ENCODE measurements at regions not wholly inside any gene's neighbourhood (a gene's known extent, or its start where the extent isn't known, plus 50 kb on each side); places are given as distances from the start of the nearest gene placed in this dataset.
A peak's percentile ranks its signal among the peaks of the same experiment; 100 is the strongest.
"Not testable (repeated sequence)": the region's sequence is repeated elsewhere in the genome, so short reads cannot be mapped to it uniquely, and the experiment has no call there.

GRCh38 chr20:30295967-30296366 is 961.5 kb upstream of the DEFB115 start:
- not testable (repeated sequence) for DNase-seq (ENCODE audit: low read depth)

GRCh38 chr20:30297878-30298595 is 959.4 kb upstream of the DEFB115 start:
- DNase-seq (ENCODE audit: low read depth), result not testable (repeated sequence)

GRCh38 chr20:30300220-30300642 is 957.2 kb upstream of the DEFB115 start:
- DNase-seq (ENCODE audit: low read depth), result not testable (repeated sequence)

- DNase-seq (ENCODE audit: low read depth), result not testable (repeated sequence)
Measured at GRCh38 chr20:30302786-30303185, 954.7 kb upstream of the DEFB115 start.

- not testable (repeated sequence) for DNase-seq (ENCODE audit: low read depth)
Measured at GRCh38 chr20:30309938-30310337, 947.5 kb upstream of the DEFB115 start.

- DNase-seq (ENCODE audit: low read depth), result not testable (repeated sequence)
Measured at GRCh38 chr20:30310385-30310784, 947.1 kb upstream of the DEFB115 start.

GRCh38 chr20:30312220-30312619 is 945.2 kb upstream of the DEFB115 start:
- not testable (repeated sequence) for DNase-seq (ENCODE audit: low read depth)

GRCh38 chr20:30313660-30314059 is 943.8 kb upstream of the DEFB115 start:
- DNase-seq (ENCODE audit: low read depth), result not testable (repeated sequence)

- DNase-seq (ENCODE audit: low read depth), result not testable (repeated sequence)
Measured at GRCh38 chr20:30316063-30316462, 941.4 kb upstream of the DEFB115 start.

- not testable (repeated sequence) for DNase-seq (ENCODE audit: low read depth)
Measured at GRCh38 chr20:30316532-30317299, 940.7 kb upstream of the DEFB115 start.

- DNase-seq (ENCODE audit: low read depth), result not testable (repeated sequence)
Measured at GRCh38 chr20:30333744-30334143, 923.7 kb upstream of the DEFB115 start.

GRCh38 chr20:30337556-30337955 is 919.9 kb upstream of the DEFB115 start:
- not testable (repeated sequence) for DNase-seq (ENCODE audit: low read depth)

GRCh38 chr20:30348932-30349331 is 908.5 kb upstream of the DEFB115 start:
- DNase-seq (ENCODE audit: low read depth), result peak; percentile 15

- not testable (repeated sequence) for DNase-seq (ENCODE audit: low read depth)
Measured at GRCh38 chr20:30356854-30357467, 900.5 kb upstream of the DEFB115 start.

GRCh38 chr20:30361756-30362155 is 895.7 kb upstream of the DEFB115 start:
- DNase-seq (ENCODE audit: low read depth), result not testable (repeated sequence)

- DNase-seq (ENCODE audit: low read depth), result not testable (repeated sequence)
Measured at GRCh38 chr20:30376430-30376766, 881.1 kb upstream of the DEFB115 start.

GRCh38 chr20:30376767-30377658 is 880.5 kb upstream of the DEFB115 start:
- DNase-seq (ENCODE audit: low read depth), result peak; percentile 90

- not testable (repeated sequence) for DNase-seq (ENCODE audit: low read depth)
Measured at GRCh38 chr20:30378317-30378716, 879.1 kb upstream of the DEFB115 start.

- DNase-seq (ENCODE audit: low read depth), result not testable (repeated sequence)
Measured at GRCh38 chr20:30378721-30379120, 878.7 kb upstream of the DEFB115 start.

- DNase-seq (ENCODE audit: low read depth), result not testable (repeated sequence)
Measured at GRCh38 chr20:30384841-30385240, 872.6 kb upstream of the DEFB115 start.

GRCh38 chr20:30386099-30386498 is 871.4 kb upstream of the DEFB115 start:
- DNase-seq (ENCODE audit: low read depth), result not testable (repeated sequence)

All from RPMI7951 (cell line).